Colonic mucosa (tissue), 4 donors: ENCODE measurements at regions not wholly inside any gene's neighbourhood (a gene's known extent, or its start where the extent isn't known, plus 50 kb on each side); places are given as distances from the start of the nearest gene placed in this dataset.

Experiments used
- DNase-seq: peaks from one replicate; pipeline ENCODE4 v3.0.0-alpha.2; 2020
- H3K27ac ChIP-seq: fragments of 200-600 bp; one replicate; pipeline ENCODE4 v1.8.0; 2021
- H3K27me3 ChIP-seq: fragments of 200-600 bp; one replicate; pipeline ENCODE4 v1.8.0; 2021
- H3K36me3 ChIP-seq: fragments of 200-600 bp; one replicate; pipeline ENCODE4 v1.8.0; 2021
- H3K4me1 ChIP-seq: fragments of 200-600 bp; one replicate; pipeline ENCODE4 v1.8.0; 2021; ENCODE audit warnings: mild to moderate bottlenecking
- H3K4me3 ChIP-seq: fragments of 200-600 bp; one replicate; pipeline ENCODE4 v1.8.0; 2021
- H3K9ac ChIP-seq, 2 donors: one replicate each; pipeline ENCODE4 v1.7.0; 2013; ENCODE audit warnings: control low read depth in 2 of 2, low read depth in 2 of 2, low read length in 2 of 2
- H3K9me3 ChIP-seq: fragments of 200-600 bp; one replicate; pipeline ENCODE4 v1.8.0; 2021
- intact Hi-C: fragments of 100-400 bp; cut with DNase I; formaldehyde crosslinking; loops from one replicate; pipeline ENCODE4 v1.14.1; 2022
- TF ChIP-seq, protein P1 (sequence below): fragments of 200-600 bp; IDR thresholded peaks from one replicate; pipeline ENCODE4 v1.8.0; 2022; ENCODE audit warnings: antibody characterized with exemption, mild to moderate bottlenecking
- donor health status: healthy.
- donor health status: DM: no; HTN: no; CAD: no.
- donor health status: DM: no; HTN: no; CAD: no.

DNA sequence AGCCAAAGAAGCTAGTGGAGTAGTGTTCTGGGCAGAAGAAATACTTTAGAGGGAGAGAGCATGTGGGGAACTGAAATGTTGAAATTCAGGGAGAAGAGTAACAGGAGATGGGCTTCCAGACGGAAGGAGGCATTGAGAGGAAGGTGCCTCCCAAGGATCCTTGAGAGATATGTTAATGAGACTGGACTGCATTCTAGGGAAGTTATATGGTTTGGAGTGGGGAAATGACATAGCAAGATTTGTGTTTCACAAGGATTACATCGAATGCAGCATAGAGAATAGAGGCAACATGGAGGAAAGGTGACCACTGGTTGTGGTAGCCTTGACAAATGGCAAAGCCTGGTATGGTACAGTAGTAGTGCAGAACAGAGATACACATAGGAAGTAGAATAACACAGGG, 160.5 kb upstream of the HMCN1 start:
- DNase-seq, result no peak
- no peaks in the 10 kb centered on the region for H3K27me3 ChIP-seq
- no peak overlapping the region for H3K9ac ChIP-seq
- no peaks in the 10 kb centered on the region for H3K4me1 ChIP-seq
- TF ChIP-seq, protein P1, sequence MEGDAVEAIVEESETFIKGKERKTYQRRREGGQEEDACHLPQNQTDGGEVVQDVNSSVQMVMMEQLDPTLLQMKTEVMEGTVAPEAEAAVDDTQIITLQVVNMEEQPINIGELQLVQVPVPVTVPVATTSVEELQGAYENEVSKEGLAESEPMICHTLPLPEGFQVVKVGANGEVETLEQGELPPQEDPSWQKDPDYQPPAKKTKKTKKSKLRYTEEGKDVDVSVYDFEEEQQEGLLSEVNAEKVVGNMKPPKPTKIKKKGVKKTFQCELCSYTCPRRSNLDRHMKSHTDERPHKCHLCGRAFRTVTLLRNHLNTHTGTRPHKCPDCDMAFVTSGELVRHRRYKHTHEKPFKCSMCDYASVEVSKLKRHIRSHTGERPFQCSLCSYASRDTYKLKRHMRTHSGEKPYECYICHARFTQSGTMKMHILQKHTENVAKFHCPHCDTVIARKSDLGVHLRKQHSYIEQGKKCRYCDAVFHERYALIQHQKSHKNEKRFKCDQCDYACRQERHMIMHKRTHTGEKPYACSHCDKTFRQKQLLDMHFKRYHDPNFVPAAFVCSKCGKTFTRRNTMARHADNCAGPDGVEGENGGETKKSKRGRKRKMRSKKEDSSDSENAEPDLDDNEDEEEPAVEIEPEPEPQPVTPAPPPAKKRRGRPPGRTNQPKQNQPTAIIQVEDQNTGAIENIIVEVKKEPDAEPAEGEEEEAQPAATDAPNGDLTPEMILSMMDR, result no peak
- no peak overlapping the region for H3K4me3 ChIP-seq
- intact Hi-C loops, result no loop called here
- no peak overlapping the region for H3K27ac ChIP-seq
- H3K9me3 ChIP-seq, result no peaks in the 10 kb centered on the region
- H3K36me3 ChIP-seq, result no peaks in the 10 kb centered on the region

DNA sequence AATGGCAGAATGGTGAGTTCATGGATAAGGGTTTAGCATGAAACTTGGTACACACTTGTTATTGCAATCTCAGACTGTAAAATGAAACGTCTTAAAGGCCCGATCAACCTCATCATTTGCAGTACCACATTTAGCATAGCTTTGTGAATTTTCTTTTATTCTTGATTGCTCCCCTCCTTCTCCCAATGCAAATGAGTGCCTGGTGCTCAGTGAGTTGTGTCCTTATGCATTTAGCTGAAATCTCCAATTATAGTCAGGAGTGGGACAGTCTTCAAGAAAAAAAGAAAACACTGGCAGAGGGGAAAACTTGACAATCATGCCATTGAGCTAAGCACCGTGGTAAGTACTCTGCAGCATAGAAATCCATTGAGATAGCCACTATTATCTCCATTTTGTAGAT, 161.0 kb upstream of the HMCN1 start:
- H3K27ac ChIP-seq, result no peak overlapping the region
- H3K9me3 ChIP-seq, result no peaks in the 10 kb centered on the region
- intact Hi-C loops, result no loop called here
- H3K9ac ChIP-seq, result no peak overlapping the region
- no peaks in the 10 kb centered on the region for H3K4me1 ChIP-seq
- H3K27me3 ChIP-seq, result no peaks in the 10 kb centered on the region
- no peaks in the 10 kb centered on the region for H3K36me3 ChIP-seq
- TF ChIP-seq, protein P1, result no peak
- no peak for DNase-seq
- H3K4me3 ChIP-seq, result no peak overlapping the region

DNA sequence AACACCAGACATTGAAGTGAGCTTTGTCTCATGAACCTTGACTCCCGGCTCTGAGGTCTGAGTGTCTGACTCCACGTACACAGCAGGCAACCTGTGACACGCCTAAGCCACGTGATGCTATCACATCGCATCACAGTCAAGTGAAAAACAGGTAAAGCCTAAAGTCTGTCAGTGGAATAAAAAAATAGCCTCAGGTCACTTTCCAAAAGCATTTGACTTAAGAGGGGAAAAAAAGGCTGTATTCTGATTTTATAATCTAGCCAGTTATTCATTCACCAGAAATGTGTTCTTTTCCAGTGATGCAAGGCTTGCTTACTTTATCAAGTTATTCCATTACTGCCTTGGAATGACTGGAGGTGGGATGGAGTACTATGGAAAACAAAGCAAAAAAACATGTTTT, 163.2 kb upstream of the HMCN1 start:
- no peaks in the 10 kb centered on the region for H3K36me3 ChIP-seq
- no peaks in the 10 kb centered on the region for H3K27me3 ChIP-seq
- intact Hi-C loops, result no loop called here
- no peak overlapping the region for H3K4me3 ChIP-seq
- H3K9me3 ChIP-seq, result no peaks in the 10 kb centered on the region
- TF ChIP-seq, protein P1, result no peak
- H3K27ac ChIP-seq, result no peak overlapping the region
- DNase-seq, result peak; percentile 63
- peaks cover 6% of the 10 kb centered on the region for H3K4me1 ChIP-seq
- H3K9ac ChIP-seq, result no peak overlapping the region

GRCh38 chr1:185568155-185569123, 165.8 kb upstream of the HMCN1 start:
- DNase-seq, result no peak
- no peaks in the 10 kb centered on the region for H3K36me3 ChIP-seq
- H3K9me3 ChIP-seq, result no peaks in the 10 kb centered on the region
- intact Hi-C loops, result no loop called here
- H3K27me3 ChIP-seq, result no peaks in the 10 kb centered on the region
- H3K27ac ChIP-seq, result no peak overlapping the region
- no peak overlapping the region for H3K9ac ChIP-seq
- TF ChIP-seq, protein P1, result no peak
- H3K4me3 ChIP-seq, result no peak overlapping the region
- peaks cover 6% of the 10 kb centered on the region for H3K4me1 ChIP-seq

DNA sequence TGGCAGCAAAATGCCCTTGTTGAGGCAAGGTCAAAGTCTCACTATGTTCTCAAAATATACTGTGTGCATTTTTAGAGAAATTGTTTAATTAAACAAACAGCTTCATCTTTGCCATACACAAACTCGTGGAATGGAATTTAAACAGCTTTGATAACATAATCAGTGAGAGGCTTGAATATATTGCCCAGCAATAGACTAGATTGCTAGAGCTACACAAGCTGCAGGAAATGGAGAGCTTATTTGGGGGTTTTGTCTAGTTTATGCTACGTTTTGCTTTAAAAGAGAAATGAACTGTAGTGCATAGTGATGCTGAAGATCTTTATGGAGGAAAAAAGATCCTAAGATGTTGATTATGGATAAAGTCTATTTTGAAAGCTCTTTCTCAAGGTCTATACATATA, 166.8 kb upstream of the HMCN1 start:
- Histone ChIP-seq H3K27ac (no peak overlapping the region), H3K4me1 (peaks cover 6% of the 10 kb centered on the region)

More for the DNA sequence above, 166.8 kb upstream of the HMCN1 start:
- no peak for DNase-seq
- Histone ChIP-seq H3K9ac (no peak overlapping the region), H3K4me3 (no peak overlapping the region), H3K9me3 (no peaks in the 10 kb centered on the region), H3K36me3 (no peaks in the 10 kb centered on the region), H3K27me3 (no peaks in the 10 kb centered on the region)
- intact Hi-C loops, result no loop called here
- TF ChIP-seq, protein P1, result no peak
